OCI-M2 (cell line): ENCODE measurements at regions not wholly inside any gene's neighbourhood (a gene's known extent, or its start where the extent isn't known, plus 50 kb on each side); places are given as distances from the start of the nearest gene placed in this dataset.
"Not testable (repeated sequence)": the region's sequence is repeated elsewhere in the genome, so short reads cannot be mapped to it uniquely, and the experiment has no call there.

Source experiments
- DNase-seq: peaks from one replicate; lab custom pipeline; 2025; ENCODE audit not compliant: unreplicated experiment; lab: John Stamatoyannopoulos, UW

GRCh38 chr2:53378791-53379190 lies 388.8 kb upstream of the CHAC2 start:
- no peak for DNase-seq

- no peak for DNase-seq
Measured at GRCh38 chr2:53373126-53373525, 394.5 kb upstream of the CHAC2 start.

- no peak for DNase-seq
Measured at GRCh38 chr2:53366543-53366942, 401.1 kb upstream of the CHAC2 start.

- no peak for DNase-seq
Measured at GRCh38 chr2:53362934-53363333, 404.7 kb upstream of the CHAC2 start.

- DNase-seq, result no peak
Measured at GRCh38 chr2:53356291-53356905, 411.2 kb upstream of the CHAC2 start.

GRCh38 chr2:53353135-53354114 lies 414.2 kb upstream of the CHAC2 start:
- DNase-seq, result no peak

GRCh38 chr2:53347269-53347668 lies 420.3 kb upstream of the CHAC2 start:
- DNase-seq, result no peak

GRCh38 chr2:53342248-53342647 lies 425.4 kb upstream of the CHAC2 start:
- DNase-seq, result no peak

- DNase-seq, result no peak
Measured at GRCh38 chr2:53334610-53335009, 433.0 kb upstream of the CHAC2 start.

- no peak for DNase-seq
Measured at GRCh38 chr2:53331667-53332066, 435.9 kb upstream of the CHAC2 start.

GRCh38 chr2:53317861-53318260 lies 449.7 kb upstream of the CHAC2 start:
- no peak for DNase-seq

- no peak for DNase-seq
Measured at GRCh38 chr2:53315149-53315548, 452.5 kb upstream of the CHAC2 start.

GRCh38 chr2:53314718-53315117 lies 452.9 kb upstream of the CHAC2 start:
- no peak for DNase-seq

- not testable (repeated sequence) for DNase-seq
Measured at GRCh38 chr2:53313644-53314043, 454.0 kb upstream of the CHAC2 start.

- no peak for DNase-seq
Measured at GRCh38 chr2:53312721-53313120, 454.9 kb upstream of the CHAC2 start.

GRCh38 chr2:53312181-53312580 lies 455.4 kb upstream of the CHAC2 start:
- no peak for DNase-seq

- no peak for DNase-seq
Measured at GRCh38 chr2:53303012-53303578, 464.5 kb upstream of the CHAC2 start.

- DNase-seq, result no peak
Measured at GRCh38 chr2:53302455-53302854, 465.1 kb upstream of the CHAC2 start.

GRCh38 chr2:53289309-53290006 lies 478.1 kb upstream of the CHAC2 start:
- DNase-seq, result no peak

- DNase-seq, result no peak
Measured at GRCh38 chr2:53286345-53286744, 481.3 kb upstream of the CHAC2 start.

GRCh38 chr2:53275743-53276142 lies 491.9 kb upstream of the CHAC2 start:
- no peak for DNase-seq
